ENCODE measurements at regions not wholly inside any gene's neighbourhood (a gene's known extent, or its start where the extent isn't known, plus 50 kb on each side); places are given as distances from the start of the nearest gene placed in this dataset.
A peak's percentile ranks its signal among the peaks of the same experiment; 100 is the strongest.

DNA sequence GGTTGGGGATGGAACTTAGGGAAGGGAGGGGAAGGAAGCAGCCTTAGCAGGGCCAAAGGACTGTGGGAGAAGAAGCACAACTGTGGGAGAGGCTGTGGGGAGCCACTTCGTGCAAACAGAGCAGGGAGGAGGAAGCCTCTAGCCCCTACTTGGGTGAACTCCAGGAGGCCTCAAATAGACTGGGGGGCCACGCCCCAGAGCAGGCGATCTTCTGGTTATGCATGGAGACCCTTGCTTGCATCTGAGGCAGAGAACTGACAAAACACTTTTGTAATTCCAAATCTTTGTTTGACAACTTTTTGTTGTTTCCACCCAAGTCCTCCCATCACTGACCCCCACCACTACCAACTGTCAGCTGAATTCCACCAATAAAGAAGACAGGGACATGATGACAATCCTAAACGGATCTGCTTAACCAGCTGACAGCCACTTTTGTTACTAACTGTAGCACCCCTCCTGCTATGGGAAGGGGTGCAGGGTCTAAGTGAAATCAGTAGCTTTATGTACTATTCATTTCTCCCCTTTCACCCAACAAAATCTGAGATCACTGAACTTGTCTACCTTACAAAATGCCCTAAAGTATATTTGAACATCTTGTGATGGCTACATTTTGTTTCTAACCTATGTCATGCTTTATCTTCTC is 80.5 kb upstream of the CPO start:
- Histone ChIP-seq H2AFZ (ENCODE audit: low read length) (no peak overlapping the region), H3K4me1 (ENCODE audit: control insufficient read depth in 2 of 2, insufficient read depth in 1 of 2, low read depth in 1 of 2, low read length in 2 of 2) (peaks cover 0 to 5% of the 10 kb centered on the region in 2 donors), H2BK5ac (ENCODE audit: low read length) (no peak overlapping the region), H2BK12ac (ENCODE audit: low read length) (no peak overlapping the region), H2BK15ac (ENCODE audit: low read length) (no peak overlapping the region), H3K27me3 (ENCODE audit: control insufficient read depth in 3 of 3, insufficient read depth in 3 of 3, low read depth in 1 of 3, low read length in 3 of 3) (no peaks in the 10 kb centered on the region), H3K23ac (ENCODE audit: low read depth, low read length, poor library complexity) (no peak overlapping the region), H3K9me3 (replicated peaks in 1 of 2; ENCODE audit: control insufficient read depth in 2 of 2, insufficient read depth in 1 of 2, low read depth in 1 of 2, low read length in 2 of 2) (no peaks in the 10 kb centered on the region), H4K91ac (ENCODE audit: low read depth, low read length, poor library complexity) (no peak overlapping the region), H4K8ac (ENCODE audit: low read depth, low read length) (no peak overlapping the region), H3K79me1 (ENCODE audit: low read depth, low read length) (no peaks in the 10 kb centered on the region), H3K4ac (ENCODE audit: low read length) (no peak overlapping the region), H3K4me2 (ENCODE audit: insufficient read depth, low read length, poor library complexity, severe bottlenecking) (no peak overlapping the region), H3K14ac (ENCODE audit: low read length) (no peak overlapping the region), H2BK120ac (ENCODE audit: low read depth, low read length) (no peak overlapping the region), H3K27ac (replicated peaks; ENCODE audit: low read length) (no peak overlapping the region), H3K18ac (ENCODE audit: low read length) (no peak overlapping the region), H3K9ac (ENCODE audit: low read depth, low read length, poor library complexity) (no peak overlapping the region), H2AK5ac (ENCODE audit: low read depth, low read length) (no peak overlapping the region), H3K36me3 (replicated peaks in 1 of 2; ENCODE audit: control insufficient read depth in 2 of 2, insufficient read depth in 2 of 2, low read length in 2 of 2) (no peaks in the 10 kb centered on the region), H3K4me3 (ENCODE audit: low read length in 2 of 2) (no peak overlapping the region)
- no peak for DNase-seq (ENCODE audit: low spot score)
- no CpG with 5 or more reads among the region's 4 CpGs for WGBS, 2 donors (ENCODE audit: extremely low coverage in 2 of 2, insufficient read length in 2 of 2, insufficient replicate concordance in 1 of 2)

DNA sequence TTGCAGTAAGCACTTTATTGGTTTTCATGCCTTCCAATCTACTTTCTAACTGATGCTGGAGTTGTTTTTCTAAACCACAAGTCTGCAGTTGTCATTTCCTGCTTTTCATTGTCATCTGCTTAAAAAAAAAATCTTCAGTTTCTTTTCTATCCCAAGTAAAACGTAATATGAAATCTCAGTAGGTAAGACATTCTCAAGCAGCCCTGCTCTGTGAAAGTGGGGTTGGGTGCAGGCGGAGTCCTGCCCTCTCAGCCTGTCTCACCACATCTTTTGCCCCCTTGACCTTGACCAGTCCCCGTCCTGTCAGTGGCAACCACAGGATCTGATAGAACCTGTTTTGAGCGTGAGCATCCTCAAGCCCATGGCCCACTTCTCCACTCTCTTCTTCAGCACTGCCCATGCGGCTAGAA is 80.0 kb upstream of the CPO start:
- Histone ChIP-seq H2BK5ac (ENCODE audit: low read length) (no peak overlapping the region), H3K9me3 (replicated peaks in 1 of 2; ENCODE audit: control insufficient read depth in 2 of 2, insufficient read depth in 1 of 2, low read depth in 1 of 2, low read length in 2 of 2) (no peaks in the 10 kb centered on the region), H3K4me1 (ENCODE audit: control insufficient read depth in 2 of 2, insufficient read depth in 1 of 2, low read depth in 1 of 2, low read length in 2 of 2) (peaks cover 0 to 5% of the 10 kb centered on the region in 2 donors), H3K18ac (ENCODE audit: low read length) (no peak overlapping the region), H2BK12ac (ENCODE audit: low read length) (no peak overlapping the region), H3K27ac (replicated peaks; ENCODE audit: low read length) (no peak overlapping the region), H4K8ac (ENCODE audit: low read depth, low read length) (no peak overlapping the region), H4K91ac (ENCODE audit: low read depth, low read length, poor library complexity) (no peak overlapping the region), H3K23ac (ENCODE audit: low read depth, low read length, poor library complexity) (no peak overlapping the region), H2BK120ac (ENCODE audit: low read depth, low read length) (no peak overlapping the region), H2BK15ac (ENCODE audit: low read length) (no peak overlapping the region), H3K79me1 (ENCODE audit: low read depth, low read length) (no peaks in the 10 kb centered on the region), H2AFZ (ENCODE audit: low read length) (no peak overlapping the region), H3K4ac (ENCODE audit: low read length) (no peak overlapping the region), H3K14ac (ENCODE audit: low read length) (no peak overlapping the region), H3K4me2 (ENCODE audit: insufficient read depth, low read length, poor library complexity, severe bottlenecking) (no peak overlapping the region), H2AK5ac (ENCODE audit: low read depth, low read length) (no peak overlapping the region), H3K9ac (ENCODE audit: low read depth, low read length, poor library complexity) (peak overlapping the region; percentile 31), H3K4me3 (ENCODE audit: low read length in 2 of 2) (no peak overlapping the region), H3K36me3 (replicated peaks in 1 of 2; ENCODE audit: control insufficient read depth in 2 of 2, insufficient read depth in 2 of 2, low read length in 2 of 2) (no peaks in the 10 kb centered on the region), H3K27me3 (ENCODE audit: control insufficient read depth in 3 of 3, insufficient read depth in 3 of 3, low read depth in 1 of 3, low read length in 3 of 3) (no peaks in the 10 kb centered on the region)
- WGBS, 2 donors (ENCODE audit: extremely low coverage in 2 of 2, insufficient read length in 2 of 2, insufficient replicate concordance in 1 of 2): no CpG with 5 or more reads among the region's 5 CpGs
- no peak for DNase-seq (ENCODE audit: low spot score)

DNA sequence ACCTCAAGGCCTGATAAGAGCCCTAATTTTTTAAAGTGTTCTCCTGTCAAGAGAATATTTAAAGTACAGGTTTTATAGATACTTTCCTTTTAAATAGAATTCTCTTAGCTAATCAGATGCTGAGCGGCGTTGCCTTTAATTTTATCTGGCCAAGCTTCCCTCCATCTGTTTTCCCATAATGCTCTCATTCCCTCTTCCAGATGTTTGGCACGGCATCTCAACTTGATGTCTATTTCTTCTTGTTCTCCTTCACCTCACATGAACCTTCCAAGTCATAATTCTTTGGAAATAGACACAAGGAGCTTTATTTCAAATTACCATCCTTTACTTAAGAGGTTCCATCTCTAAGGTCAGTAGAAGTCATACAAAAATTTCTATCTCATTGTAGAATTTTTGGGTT is 76.1 kb upstream of the CPO start:
- no peak overlapping the region for H2BK15ac ChIP-seq (ENCODE audit: low read length)
- no peak overlapping the region for H2AFZ ChIP-seq (ENCODE audit: low read length)
- H3K4me3 ChIP-seq (ENCODE audit: low read length in 2 of 2): no peak overlapping the region
- no peak overlapping the region for H3K18ac ChIP-seq (ENCODE audit: low read length)
- no peak overlapping the region for H3K4me2 ChIP-seq (ENCODE audit: insufficient read depth, low read length, poor library complexity, severe bottlenecking)
- H2BK5ac ChIP-seq (ENCODE audit: low read length): no peak overlapping the region
- no peaks in the 10 kb centered on the region for H3K27me3 ChIP-seq (ENCODE audit: control insufficient read depth in 3 of 3, insufficient read depth in 3 of 3, low read depth in 1 of 3, low read length in 3 of 3)
- no peak overlapping the region for H3K9ac ChIP-seq (ENCODE audit: low read depth, low read length, poor library complexity)
- no peak overlapping the region for H2AK5ac ChIP-seq (ENCODE audit: low read depth, low read length)
- H4K8ac ChIP-seq (ENCODE audit: low read depth, low read length): no peak overlapping the region
- no peaks in the 10 kb centered on the region for H3K9me3 ChIP-seq (replicated peaks in 1 of 2; ENCODE audit: control insufficient read depth in 2 of 2, insufficient read depth in 1 of 2, low read depth in 1 of 2, low read length in 2 of 2)
- H3K27ac ChIP-seq (replicated peaks; ENCODE audit: low read length): no peak overlapping the region
- no peak overlapping the region for H4K91ac ChIP-seq (ENCODE audit: low read depth, low read length, poor library complexity)
- no peak overlapping the region for H2BK12ac ChIP-seq (ENCODE audit: low read length)
- no peak overlapping the region for H3K14ac ChIP-seq (ENCODE audit: low read length)
- no peak overlapping the region for H2BK120ac ChIP-seq (ENCODE audit: low read depth, low read length)
- peaks cover 0 to 12% of the 10 kb centered on the region in 2 donors for H3K4me1 ChIP-seq (ENCODE audit: control insufficient read depth in 2 of 2, insufficient read depth in 1 of 2, low read depth in 1 of 2, low read length in 2 of 2)
- no peak overlapping the region for H3K4ac ChIP-seq (ENCODE audit: low read length)
- H3K79me1 ChIP-seq (ENCODE audit: low read depth, low read length): no peaks in the 10 kb centered on the region
- H3K36me3 ChIP-seq (replicated peaks in 1 of 2; ENCODE audit: control insufficient read depth in 2 of 2, insufficient read depth in 2 of 2, low read length in 2 of 2): no peaks in the 10 kb centered on the region
- DNase-seq (ENCODE audit: low spot score): no peak
- no CpG with 5 or more reads among the region's 3 CpGs for WGBS, 2 donors (ENCODE audit: extremely low coverage in 2 of 2, insufficient read length in 2 of 2, insufficient replicate concordance in 1 of 2)
- H3K23ac ChIP-seq (ENCODE audit: low read depth, low read length, poor library complexity): no peak overlapping the region

DNA sequence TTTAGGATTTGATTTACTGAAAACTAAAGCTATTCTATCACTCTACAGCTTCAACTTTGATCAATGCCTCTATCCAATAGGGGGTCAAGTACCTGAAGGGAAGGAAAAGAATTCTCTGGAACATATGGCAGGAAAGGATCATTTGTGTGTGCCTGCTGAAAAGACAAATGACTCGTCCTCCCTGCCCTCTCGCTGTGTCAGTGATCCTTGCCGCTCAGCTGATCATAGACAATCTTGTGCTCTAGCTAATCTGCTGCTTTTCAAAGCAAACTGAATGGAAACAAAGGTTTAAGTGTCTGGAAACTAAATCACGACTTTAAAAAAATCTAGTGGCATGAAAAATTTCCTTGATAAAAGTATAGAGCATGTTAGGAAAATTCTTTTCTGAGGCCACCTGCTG is 75.6 kb upstream of the CPO start:
- Histone ChIP-seq H3K79me1 (ENCODE audit: low read depth, low read length) (no peaks in the 10 kb centered on the region), H2AK5ac (ENCODE audit: low read depth, low read length) (no peak overlapping the region), H3K4me1 (ENCODE audit: control insufficient read depth in 2 of 2, insufficient read depth in 1 of 2, low read depth in 1 of 2, low read length in 2 of 2) (peaks cover 0 to 12% of the 10 kb centered on the region in 2 donors), H3K27ac (replicated peaks; ENCODE audit: low read length) (no peak overlapping the region), H3K36me3 (replicated peaks in 1 of 2; ENCODE audit: control insufficient read depth in 2 of 2, insufficient read depth in 2 of 2, low read length in 2 of 2) (no peaks in the 10 kb centered on the region), H3K9ac (ENCODE audit: low read depth, low read length, poor library complexity) (no peak overlapping the region), H3K23ac (ENCODE audit: low read depth, low read length, poor library complexity) (no peak overlapping the region), H2BK5ac (ENCODE audit: low read length) (no peak overlapping the region), H3K18ac (ENCODE audit: low read length) (no peak overlapping the region), H4K8ac (ENCODE audit: low read depth, low read length) (no peak overlapping the region), H3K4me3 (ENCODE audit: low read length in 2 of 2) (no peak overlapping the region), H4K91ac (ENCODE audit: low read depth, low read length, poor library complexity) (no peak overlapping the region), H2BK12ac (ENCODE audit: low read length) (no peak overlapping the region), H3K4me2 (ENCODE audit: insufficient read depth, low read length, poor library complexity, severe bottlenecking) (no peak overlapping the region), H2BK120ac (ENCODE audit: low read depth, low read length) (no peak overlapping the region), H3K4ac (ENCODE audit: low read length) (no peak overlapping the region), H2BK15ac (ENCODE audit: low read length) (no peak overlapping the region), H3K27me3 (ENCODE audit: control insufficient read depth in 3 of 3, insufficient read depth in 3 of 3, low read depth in 1 of 3, low read length in 3 of 3) (no peaks in the 10 kb centered on the region), H2AFZ (ENCODE audit: low read length) (no peak overlapping the region), H3K14ac (ENCODE audit: low read length) (no peak overlapping the region), H3K9me3 (replicated peaks in 1 of 2; ENCODE audit: control insufficient read depth in 2 of 2, insufficient read depth in 1 of 2, low read depth in 1 of 2, low read length in 2 of 2) (no peaks in the 10 kb centered on the region)
- peak; percentile 21 for DNase-seq (ENCODE audit: low spot score)
- WGBS, 2 donors (ENCODE audit: extremely low coverage in 2 of 2, insufficient read length in 2 of 2, insufficient replicate concordance in 1 of 2): no CpG with 5 or more reads among the region's 4 CpGs
